Stomach (tissue), 4 donors: ENCODE measurements at regions not wholly inside any gene's neighbourhood (a gene's known extent, or its start where the extent isn't known, plus 50 kb on each side); places are given as distances from the start of the nearest gene placed in this dataset.

Experiments
- EP300 ChIP-seq: sonication (generic); formaldehyde crosslinking; IDR thresholded peaks from one replicate; pipeline ENCODE4 v1.6.1; 2017; ENCODE audit warnings: antibody characterized with exemption
- TF ChIP-seq, protein P1 (sequence below), 7 experiments: fragments of 450-650 bp in 4 of 7; fragments of 200-600 bp in 3 of 7; sonication (generic) in 3 of 7; IDR thresholded peaks; one replicate each; pipeline ENCODE4 v1.5.1; 2016 to 2019; ENCODE audit warnings: antibody characterized with exemption in 7 of 7, control low read depth in 2 of 7, mild to moderate bottlenecking in 1 of 7

- TF ChIP-seq EP300 = no peak
- TF ChIP-seq, protein P1, sequence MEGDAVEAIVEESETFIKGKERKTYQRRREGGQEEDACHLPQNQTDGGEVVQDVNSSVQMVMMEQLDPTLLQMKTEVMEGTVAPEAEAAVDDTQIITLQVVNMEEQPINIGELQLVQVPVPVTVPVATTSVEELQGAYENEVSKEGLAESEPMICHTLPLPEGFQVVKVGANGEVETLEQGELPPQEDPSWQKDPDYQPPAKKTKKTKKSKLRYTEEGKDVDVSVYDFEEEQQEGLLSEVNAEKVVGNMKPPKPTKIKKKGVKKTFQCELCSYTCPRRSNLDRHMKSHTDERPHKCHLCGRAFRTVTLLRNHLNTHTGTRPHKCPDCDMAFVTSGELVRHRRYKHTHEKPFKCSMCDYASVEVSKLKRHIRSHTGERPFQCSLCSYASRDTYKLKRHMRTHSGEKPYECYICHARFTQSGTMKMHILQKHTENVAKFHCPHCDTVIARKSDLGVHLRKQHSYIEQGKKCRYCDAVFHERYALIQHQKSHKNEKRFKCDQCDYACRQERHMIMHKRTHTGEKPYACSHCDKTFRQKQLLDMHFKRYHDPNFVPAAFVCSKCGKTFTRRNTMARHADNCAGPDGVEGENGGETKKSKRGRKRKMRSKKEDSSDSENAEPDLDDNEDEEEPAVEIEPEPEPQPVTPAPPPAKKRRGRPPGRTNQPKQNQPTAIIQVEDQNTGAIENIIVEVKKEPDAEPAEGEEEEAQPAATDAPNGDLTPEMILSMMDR (IDR thresholded peaks at IDR 0.05) = no peak
Observed at GRCh38 chr1:238642231-238642630, 744.1 kb upstream of the CHRM3 start.
